ENCODE measurements at regions not wholly inside any gene's neighbourhood (a gene's known extent, or its start where the extent isn't known, plus 50 kb on each side); places are given as distances from the start of the nearest gene placed in this dataset.

DNA sequence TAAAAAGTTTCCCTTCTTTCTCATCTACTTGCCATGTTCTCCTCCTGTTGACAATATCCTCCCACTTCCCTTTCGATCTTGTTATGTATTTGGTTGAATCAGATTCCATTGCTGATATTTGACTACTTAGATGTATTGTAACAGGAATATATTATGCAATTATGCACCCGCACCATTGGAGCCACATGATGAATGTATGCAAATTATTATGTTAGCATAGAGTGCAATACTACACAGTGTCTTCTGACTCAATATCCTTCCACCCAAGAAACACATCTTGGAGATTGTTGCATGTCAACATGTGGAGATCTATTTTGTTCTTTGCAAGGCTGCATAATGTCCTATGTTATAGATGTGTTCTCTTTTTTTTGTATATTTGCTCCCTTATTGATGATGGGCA is 219.2 kb upstream of the RBFOX1 start:
- TF ChIP-seq RAD21 (IDR thresholded peaks at IDR 0.05; ENCODE audit: low read depth) (no peak), ZBTB7A (IDR thresholded peaks at IDR 0.05; ENCODE audit: low read depth) (no peak), CEBPB (IDR thresholded peaks at IDR 0.05) (no peak), NFIC (IDR thresholded peaks at IDR 0.05) (no peak), YY1 (IDR thresholded peaks at IDR 0.05; ENCODE audit: low read depth) (no peak), TAF1 (IDR thresholded peaks at IDR 0.05; ENCODE audit: low read depth) (no peak), EGR1 (IDR thresholded peaks at IDR 0.05) (no peak), EP300 (IDR thresholded peaks at IDR 0.05; ENCODE audit: borderline replicate concordance) (no peak), TCF12 (IDR thresholded peaks at IDR 0.05; ENCODE audit: low read depth) (no peak), TEAD4 (IDR thresholded peaks at IDR 0.05) (no peak), CREB1 (IDR thresholded peaks at IDR 0.05; ENCODE audit: low read depth) (no peak), FOXM1 (IDR thresholded peaks at IDR 0.05; ENCODE audit: borderline replicate concordance, low read depth) (no peak)
- TF ChIP-seq, protein P1, sequence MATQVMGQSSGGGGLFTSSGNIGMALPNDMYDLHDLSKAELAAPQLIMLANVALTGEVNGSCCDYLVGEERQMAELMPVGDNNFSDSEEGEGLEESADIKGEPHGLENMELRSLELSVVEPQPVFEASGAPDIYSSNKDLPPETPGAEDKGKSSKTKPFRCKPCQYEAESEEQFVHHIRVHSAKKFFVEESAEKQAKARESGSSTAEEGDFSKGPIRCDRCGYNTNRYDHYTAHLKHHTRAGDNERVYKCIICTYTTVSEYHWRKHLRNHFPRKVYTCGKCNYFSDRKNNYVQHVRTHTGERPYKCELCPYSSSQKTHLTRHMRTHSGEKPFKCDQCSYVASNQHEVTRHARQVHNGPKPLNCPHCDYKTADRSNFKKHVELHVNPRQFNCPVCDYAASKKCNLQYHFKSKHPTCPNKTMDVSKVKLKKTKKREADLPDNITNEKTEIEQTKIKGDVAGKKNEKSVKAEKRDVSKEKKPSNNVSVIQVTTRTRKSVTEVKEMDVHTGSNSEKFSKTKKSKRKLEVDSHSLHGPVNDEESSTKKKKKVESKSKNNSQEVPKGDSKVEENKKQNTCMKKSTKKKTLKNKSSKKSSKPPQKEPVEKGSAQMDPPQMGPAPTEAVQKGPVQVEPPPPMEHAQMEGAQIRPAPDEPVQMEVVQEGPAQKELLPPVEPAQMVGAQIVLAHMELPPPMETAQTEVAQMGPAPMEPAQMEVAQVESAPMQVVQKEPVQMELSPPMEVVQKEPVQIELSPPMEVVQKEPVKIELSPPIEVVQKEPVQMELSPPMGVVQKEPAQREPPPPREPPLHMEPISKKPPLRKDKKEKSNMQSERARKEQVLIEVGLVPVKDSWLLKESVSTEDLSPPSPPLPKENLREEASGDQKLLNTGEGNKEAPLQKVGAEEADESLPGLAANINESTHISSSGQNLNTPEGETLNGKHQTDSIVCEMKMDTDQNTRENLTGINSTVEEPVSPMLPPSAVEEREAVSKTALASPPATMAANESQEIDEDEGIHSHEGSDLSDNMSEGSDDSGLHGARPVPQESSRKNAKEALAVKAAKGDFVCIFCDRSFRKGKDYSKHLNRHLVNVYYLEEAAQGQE (IDR thresholded peaks at IDR 0.05; ENCODE audit: low read depth): no peak
- TF ChIP-seq, protein P2, sequence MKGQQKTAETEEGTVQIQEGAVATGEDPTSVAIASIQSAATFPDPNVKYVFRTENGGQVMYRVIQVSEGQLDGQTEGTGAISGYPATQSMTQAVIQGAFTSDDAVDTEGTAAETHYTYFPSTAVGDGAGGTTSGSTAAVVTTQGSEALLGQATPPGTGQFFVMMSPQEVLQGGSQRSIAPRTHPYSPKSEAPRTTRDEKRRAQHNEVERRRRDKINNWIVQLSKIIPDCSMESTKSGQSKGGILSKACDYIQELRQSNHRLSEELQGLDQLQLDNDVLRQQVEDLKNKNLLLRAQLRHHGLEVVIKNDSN (IDR thresholded peaks at IDR 0.05): no peak

DNA sequence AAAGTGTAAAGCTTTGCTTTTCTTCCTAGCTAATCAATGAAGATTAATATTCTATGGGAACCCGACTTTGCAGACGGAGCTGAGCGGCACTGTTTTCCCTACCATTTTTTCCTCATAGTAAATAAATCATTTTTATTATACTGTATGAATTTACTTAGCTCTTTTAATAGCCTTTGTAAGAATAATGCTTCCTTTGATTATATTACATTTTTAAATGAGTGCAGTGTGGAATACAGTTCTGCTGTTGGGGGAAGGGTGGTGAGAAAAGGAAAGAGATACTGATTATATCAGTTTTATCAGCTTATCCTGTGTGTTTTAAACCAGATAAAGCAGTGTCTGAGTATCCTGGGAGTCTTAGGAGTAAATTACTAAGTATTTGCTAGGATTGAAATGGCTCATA is 221.4 kb upstream of the RBFOX1 start:
- no peak for TF ChIP-seq TEAD4 (IDR thresholded peaks at IDR 0.05)
- TF ChIP-seq, protein P3, sequence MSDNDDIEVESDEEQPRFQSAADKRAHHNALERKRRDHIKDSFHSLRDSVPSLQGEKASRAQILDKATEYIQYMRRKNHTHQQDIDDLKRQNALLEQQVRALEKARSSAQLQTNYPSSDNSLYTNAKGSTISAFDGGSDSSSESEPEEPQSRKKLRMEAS (IDR thresholded peaks at IDR 0.05): no peak
- TF ChIP-seq NFIC (IDR thresholded peaks at IDR 0.05): no peak
- no peak for TF ChIP-seq YY1 (IDR thresholded peaks at IDR 0.05; ENCODE audit: low read depth)
- TF ChIP-seq, protein P2 (IDR thresholded peaks at IDR 0.05): no peak
- TF ChIP-seq RAD21 (IDR thresholded peaks at IDR 0.05; ENCODE audit: low read depth): no peak
- no peak for TF ChIP-seq FOXM1 (IDR thresholded peaks at IDR 0.05; ENCODE audit: borderline replicate concordance, low read depth)
- TF ChIP-seq EP300 (IDR thresholded peaks at IDR 0.05; ENCODE audit: borderline replicate concordance): no peak
- no peak for TF ChIP-seq ZBTB7A (IDR thresholded peaks at IDR 0.05; ENCODE audit: low read depth)

DNA sequence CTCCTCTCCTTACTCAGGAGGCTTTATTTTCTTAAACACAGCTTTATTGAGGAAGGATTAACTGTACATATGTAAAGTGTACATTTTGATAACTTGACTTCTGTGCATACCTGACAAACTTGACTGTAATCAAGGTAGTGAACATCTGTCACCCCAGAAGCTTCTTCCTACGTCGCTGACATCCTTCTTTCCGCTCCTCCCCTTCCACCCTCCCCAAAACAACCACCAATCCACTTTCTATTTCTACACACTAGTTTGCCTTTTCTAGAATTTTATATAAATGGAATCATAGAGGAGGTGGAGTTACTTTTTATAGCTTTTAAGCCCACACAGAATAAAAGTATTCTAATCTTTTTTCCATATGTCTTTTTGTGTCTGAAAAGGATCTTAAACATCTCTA is 225.2 kb upstream of the RBFOX1 start:
- TF ChIP-seq CREB1 (IDR thresholded peaks at IDR 0.05; ENCODE audit: low read depth): no peak
- TF ChIP-seq EGR1 (IDR thresholded peaks at IDR 0.05): no peak
- no peak for TF ChIP-seq TAF1 (IDR thresholded peaks at IDR 0.05; ENCODE audit: low read depth)
- TF ChIP-seq FOXM1 (IDR thresholded peaks at IDR 0.05; ENCODE audit: borderline replicate concordance, low read depth): no peak
- TF ChIP-seq ZBTB7A (IDR thresholded peaks at IDR 0.05; ENCODE audit: low read depth): no peak
- no peak for TF ChIP-seq EP300 (IDR thresholded peaks at IDR 0.05; ENCODE audit: borderline replicate concordance)
- TF ChIP-seq TEAD4 (IDR thresholded peaks at IDR 0.05): no peak
- TF ChIP-seq YY1 (IDR thresholded peaks at IDR 0.05; ENCODE audit: low read depth): no peak
- TF ChIP-seq RAD21 (IDR thresholded peaks at IDR 0.05; ENCODE audit: low read depth): no peak
- TF ChIP-seq, protein P2 (IDR thresholded peaks at IDR 0.05): no peak
- TF ChIP-seq, protein P3 (IDR thresholded peaks at IDR 0.05): no peak
- TF ChIP-seq CEBPB (IDR thresholded peaks at IDR 0.05): no peak
- TF ChIP-seq TCF12 (IDR thresholded peaks at IDR 0.05; ENCODE audit: low read depth): no peak
- no peak for TF ChIP-seq NFIC (IDR thresholded peaks at IDR 0.05)
- TF ChIP-seq, protein P1 (IDR thresholded peaks at IDR 0.05; ENCODE audit: low read depth): no peak

DNA sequence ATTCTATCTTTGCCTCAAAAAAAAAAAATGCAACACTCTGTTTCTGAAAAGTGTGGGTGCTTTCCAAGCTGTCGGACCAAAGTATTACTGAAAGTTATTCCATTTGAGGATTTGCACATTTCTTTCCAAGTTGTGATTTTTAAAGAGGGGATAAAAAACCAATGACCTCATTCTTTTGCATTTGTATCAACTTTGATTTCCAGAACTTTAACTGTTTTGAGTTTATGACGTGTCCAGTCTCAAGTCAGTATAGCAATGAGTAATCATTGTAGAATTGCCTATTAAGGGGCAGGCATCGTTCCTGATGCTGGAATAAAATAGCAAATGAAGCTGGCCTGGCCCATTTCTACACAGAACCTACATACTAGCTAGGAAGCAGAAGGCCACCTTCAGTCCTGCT is 229.6 kb upstream of the RBFOX1 start:
- TF ChIP-seq NFIC (IDR thresholded peaks at IDR 0.05) (no peak), TEAD4 (IDR thresholded peaks at IDR 0.05) (no peak), ZBTB7A (IDR thresholded peaks at IDR 0.05; ENCODE audit: low read depth) (no peak)

DNA sequence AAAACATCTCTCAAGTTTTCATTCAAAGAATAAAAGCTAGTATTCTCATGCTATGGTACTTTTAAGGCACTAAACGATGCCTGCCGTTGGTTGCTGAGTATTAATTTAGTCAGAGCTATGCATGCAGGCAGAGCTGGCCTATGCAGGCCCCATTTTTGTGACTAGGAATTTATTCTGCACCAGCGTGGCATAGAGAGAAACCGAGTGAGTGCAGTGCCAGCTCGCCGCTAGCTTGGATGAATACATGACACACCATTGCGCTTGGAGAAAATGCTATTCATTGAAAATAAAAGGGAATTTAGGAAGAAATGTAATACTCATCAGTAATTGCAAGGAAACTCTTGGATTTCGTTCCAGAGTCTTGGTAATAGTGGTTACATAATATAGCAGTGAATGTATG is 231.6 kb upstream of the RBFOX1 start:
- TF ChIP-seq, protein P1 (IDR thresholded peaks at IDR 0.05; ENCODE audit: low read depth): no peak
- no peak for TF ChIP-seq CREB1 (IDR thresholded peaks at IDR 0.05; ENCODE audit: low read depth)
- TF ChIP-seq EP300 (IDR thresholded peaks at IDR 0.05; ENCODE audit: borderline replicate concordance): no peak
- TF ChIP-seq RAD21 (IDR thresholded peaks at IDR 0.05; ENCODE audit: low read depth): no peak
- TF ChIP-seq, protein P2 (IDR thresholded peaks at IDR 0.05): no peak
- no peak for TF ChIP-seq EGR1 (IDR thresholded peaks at IDR 0.05)
- TF ChIP-seq, protein P3 (IDR thresholded peaks at IDR 0.05): no peak
- TF ChIP-seq TAF1 (IDR thresholded peaks at IDR 0.05; ENCODE audit: low read depth): no peak
- no peak for TF ChIP-seq NFIC (IDR thresholded peaks at IDR 0.05)
- no peak for TF ChIP-seq TEAD4 (IDR thresholded peaks at IDR 0.05)
- TF ChIP-seq FOXM1 (IDR thresholded peaks at IDR 0.05; ENCODE audit: borderline replicate concordance, low read depth): no peak
- no peak for TF ChIP-seq ZBTB7A (IDR thresholded peaks at IDR 0.05; ENCODE audit: low read depth)
- no peak for TF ChIP-seq YY1 (IDR thresholded peaks at IDR 0.05; ENCODE audit: low read depth)
- TF ChIP-seq CEBPB (IDR thresholded peaks at IDR 0.05): no peak
- no peak for TF ChIP-seq TCF12 (IDR thresholded peaks at IDR 0.05; ENCODE audit: low read depth)

All from Ishikawa (cell line).